HCT116 (cell line): ENCODE measurements at regions not wholly inside any gene's neighbourhood (a gene's known extent, or its start where the extent isn't known, plus 50 kb on each side); places are given as distances from the start of the nearest gene placed in this dataset.

Experiments
- ATAC-seq: fragments of 200-7000 bp; cut with Tn5 transposase; 2 replicates; pipeline ENCODE4 v1.9.1; 2020; ENCODE audit warnings: mild to moderate bottlenecking, moderate library complexity
- BruUV-seq: library from RNA; stranded (reverse); fragments of 400-500 nt; replicated peaks from 2 replicates; lab custom pipeline; 2021; lab: Mats Ljungman, UMichigan
- CTCF ChIA-PET: fragments of 300-600 bp; sonication (Branson Sonifier 250); formaldehyde crosslinking; loops from one replicate; lab custom pipeline; 2021; ENCODE audit warnings: antibody characterized with exemption; lab: Charles Lee
- POLR2A ChIA-PET: fragments of 300-600, 350-600 bp; sonication (Branson Sonifier 250); formaldehyde crosslinking; loops from one replicate; lab custom pipeline; 2021; ENCODE audit warnings: antibody characterized with exemption; lab: Charles Lee
- RAD21 ChIA-PET, 2 experiments: fragments of 300-600 bp; sonication (Branson Sonifier 250); formaldehyde crosslinking; loops; one replicate each; lab custom pipeline; 2023; ENCODE audit warnings: low total read pairs in 2 of 2; ENCODE audit not compliant: uncharacterized antibody in 2 of 2, unreplicated experiment in 2 of 2, low non-redundant PET in 1 of 2; lab: Charles Lee
- DNase-seq: peaks from one replicate; pipeline ENCODE4 v3.0.0-alpha.2; 2010; ENCODE audit warnings: low read depth, low spot score
- H2AFZ ChIP-seq: fragments of 200-600 bp; shearing (Covaris generic), sonication (generic); 2 replicates; pipeline ENCODE4 v1.6.1; 2017; ENCODE audit warnings: low read depth, mixed run types, mixed read lengths, antibody characterized with exemption, low read length; ENCODE audit not compliant: poor library complexity, severe bottlenecking
- H3K27ac ChIP-seq: 2 replicates; pipeline ENCODE4 v1.5.1; 2012; ENCODE audit warnings: low read depth, low read length
- H3K27me3 ChIP-seq: fragments of 200-600 bp; sonication (generic); 2 replicates; pipeline ENCODE4 v1.6.1; 2016; ENCODE audit warnings: mixed run types, low read length, mixed read lengths; ENCODE audit not compliant: insufficient read depth
- H3K36me3 ChIP-seq, 2 experiments: fragments of 200-500 bp in 1 of 2; fragments of 200-600 bp in 1 of 2; sonication (Bioruptor generic) in 1 of 2; sonication (generic) in 1 of 2; 2 replicates each; pipeline versions ENCODE4 v1.5.1 to v1.6.1; 2014 to 2016; ENCODE audit warnings: low read length in 2 of 2, inconsistent platforms in 1 of 2, mixed read lengths in 1 of 2, mixed run types in 1 of 2; ENCODE audit not compliant: insufficient read depth in 2 of 2, control insufficient read depth in 1 of 2
- H3K4me1 ChIP-seq, 2 experiments: fragments of 200-600 bp in 1 of 2; sonication (generic) in 1 of 2; 2 replicates each; pipeline versions ENCODE4 v1.5.1 to v1.6.1; 2012 to 2017; ENCODE audit warnings: low read length in 2 of 2, inconsistent platforms in 1 of 2, mild to moderate bottlenecking in 1 of 2, mixed read lengths in 1 of 2, mixed run types in 1 of 2, moderate library complexity in 1 of 2; ENCODE audit not compliant: insufficient read depth in 2 of 2, control insufficient read depth in 1 of 2
- H3K4me2 ChIP-seq: fragments of 200-600 bp; sonication (generic); 2 replicates; pipeline ENCODE4 v1.6.1; 2017; ENCODE audit warnings: mixed run types, low read length, mixed read lengths
- H3K4me3 ChIP-seq, 2 experiments: fragments of 200-600 bp in 1 of 2; sonication (generic) in 1 of 2; replicated peaks in 1 of 2; 2 replicates each; pipeline ENCODE4 v1.5.1; 2011 to 2016; ENCODE audit warnings: low read length in 2 of 2, control low read depth in 1 of 2, low read depth in 1 of 2, mild to moderate bottlenecking in 1 of 2, mixed read lengths in 1 of 2, mixed run types in 1 of 2
- H3K79me2 ChIP-seq: fragments of 200-600 bp; sonication (generic); 2 replicates; pipeline ENCODE4 v1.6.1; 2017; ENCODE audit warnings: mild to moderate bottlenecking, mixed run types, low read length, moderate library complexity, mixed read lengths; ENCODE audit not compliant: insufficient read depth
- H3K9ac ChIP-seq: fragments of 200-600 bp; sonication (generic); 2 replicates; pipeline ENCODE4 v1.6.1; 2016; ENCODE audit warnings: low read length, mixed read lengths
- H3K9me2 ChIP-seq: fragments of 200-600 bp; sonication (generic), shearing (Covaris generic); 2 replicates; pipeline ENCODE4 v1.6.1; 2017; ENCODE audit warnings: mixed run types, mild to moderate bottlenecking, moderate library complexity; ENCODE audit not compliant: insufficient read depth
- H3K9me3 ChIP-seq, 2 experiments: fragments of 200-500 bp in 1 of 2; fragments of 200-600 bp in 1 of 2; sonication (Bioruptor generic) in 1 of 2; sonication (generic) in 1 of 2; 2 replicates each; pipeline ENCODE4 v1.6.1; 2014 to 2017; ENCODE audit warnings: low read length in 2 of 2, mixed read lengths in 2 of 2, inconsistent platforms in 1 of 2, low read depth in 1 of 2, mild to moderate bottlenecking in 1 of 2, mixed run types in 1 of 2, moderate library complexity in 1 of 2; ENCODE audit not compliant: control insufficient read depth in 1 of 2, insufficient read depth in 1 of 2
- H4K20me1 ChIP-seq: fragments of 200-600 bp; sonication (generic), shearing (Covaris generic); 2 replicates; pipeline ENCODE4 v1.6.1; 2017; ENCODE audit warnings: mixed run types, mild to moderate bottlenecking, moderate library complexity; ENCODE audit not compliant: insufficient read depth
- ATF3 ChIP-seq: IDR thresholded peaks from 2 replicates; pipeline ENCODE4 v1.6.1; 2012
- CBX3 ChIP-seq: IDR thresholded peaks from 2 replicates; pipeline ENCODE4 v1.6.1; 2012; ENCODE audit warnings: low read depth
- CEBPB ChIP-seq: IDR thresholded peaks from 2 replicates; pipeline ENCODE4 v1.6.1; 2012; ENCODE audit warnings: low read depth
- CTCF ChIP-seq, 3 experiments: fragments of 200-600 bp in 1 of 3; sonication (generic) in 1 of 3; IDR thresholded peaks in 2 of 3; conservative IDR thresholded peaks in 1 of 3; 2 replicates each; pipeline ENCODE4 v1.5.1; 2012 to 2017; ENCODE audit warnings: low read depth in 2 of 3, low read length in 2 of 3, antibody characterized with exemption in 1 of 3, borderline replicate concordance in 1 of 3, control low read depth in 1 of 3, mild to moderate bottlenecking in 1 of 3, mixed read lengths in 1 of 3, mixed run types in 1 of 3, moderate library complexity in 1 of 3; ENCODE audit not compliant: insufficient read depth in 1 of 3
- EZH2 ChIP-seq: fragments of 200-600 bp; sonication (generic); IDR thresholded peaks from 2 replicates; pipeline ENCODE4 v1.6.1; 2017; ENCODE audit warnings: antibody characterized with exemption, mixed run types
- EZH2phosphoT487 ChIP-seq: fragments of 200-600 bp; IDR thresholded peaks from 2 replicates; pipeline ENCODE4 v1.6.1; 2018; ENCODE audit warnings: antibody characterized with exemption, borderline replicate concordance
- FOSL1 ChIP-seq: IDR thresholded peaks from 2 replicates; pipeline ENCODE4 v1.6.1; 2012; ENCODE audit warnings: low read depth
- JUND ChIP-seq: IDR thresholded peaks from 2 replicates; pipeline ENCODE4 v1.6.1; 2012
- MAX ChIP-seq: IDR thresholded peaks from 2 replicates; pipeline ENCODE4 v1.6.1; 2012
- POLR2A ChIP-seq: IDR thresholded peaks from 2 replicates; pipeline ENCODE4 v1.7.0; 2011; ENCODE audit warnings: borderline replicate concordance; ENCODE audit not compliant: insufficient read depth, insufficient read length; ENCODE audit errors: extremely low read depth
- POLR2AphosphoS5 ChIP-seq: IDR thresholded peaks from 2 replicates; pipeline ENCODE4 v1.6.1; 2011; ENCODE audit warnings: mild to moderate bottlenecking, low read depth, low read length, moderate library complexity
- RAD21 ChIP-seq: IDR thresholded peaks from 2 replicates; pipeline ENCODE4 v1.6.1; 2012; ENCODE audit warnings: low read depth, mild to moderate bottlenecking
- SIN3A ChIP-seq: IDR thresholded peaks from 2 replicates; pipeline ENCODE4 v1.6.1; 2012; ENCODE audit warnings: low read depth
- YY1 ChIP-seq: IDR thresholded peaks from 2 replicates; pipeline ENCODE4 v1.6.1; 2011; ENCODE audit warnings: low read length, low read depth, moderate library complexity, mild to moderate bottlenecking; ENCODE audit not compliant: insufficient replicate concordance; ENCODE audit errors: extremely low read depth
- ZFX ChIP-seq: fragments of 450-650 bp; IDR thresholded peaks from 2 replicates; pipeline ENCODE4 v1.6.1; 2017
- ZNF274 ChIP-seq: fragments of 200-500 bp; sonication (Bioruptor generic); IDR thresholded peaks from 2 replicates; pipeline ENCODE4 v1.6.1; 2014; ENCODE audit warnings: mild to moderate bottlenecking, low read depth, low read length, inconsistent platforms
- intact Hi-C: fragments of 100-400 bp; cut with micrococcal nuclease; formaldehyde crosslinking; loops from 2 replicates; pipeline ENCODE4 v1.10.0; 2022

- Histone ChIP-seq H3K9me3 (peaks cover 21 to 40% of the 10 kb centered on the region in 2 experiments; a peak in 2 of 4 replicates), H3K79me2 (no peaks in the 10 kb centered on the region), H3K27me3 (no peaks in the 10 kb centered on the region), H3K9ac (no peak overlapping the region), H3K4me1 (no peaks in the 10 kb centered on the region), H3K27ac (no peak overlapping the region), H3K4me2 (no peak overlapping the region), H4K20me1 (no peaks in the 10 kb centered on the region), H2AFZ (no peak overlapping the region), H3K4me3 (no peak overlapping the region), H3K9me2 (no peaks in the 10 kb centered on the region), H3K36me3 (no peaks in the 10 kb centered on the region)
- TF ChIP-seq CTCF (IDR thresholded peaks at IDR 0.05 in 2 of 3, conservative IDR thresholded peaks at IDR 0.05 in 1 of 3; ENCODE audit: borderline replicate concordance in 1 of 3, insufficient read depth in 1 of 3, low read depth in 2 of 3, low read length in 2 of 3) = no peak
- CTCF ChIA-PET = no interaction called here
- no TSS peak for BruUV-seq
- intact Hi-C loops = no loop called here
- no peak for DNase-seq
- POLR2A ChIA-PET = no interaction called here
- RAD21 ChIA-PET = no interaction called here
- ATAC-seq = no peak
These were observed 757.2 kb downstream of the GALR1 start for GRCh38 chr18:78006774-78007260.

GRCh38 chr18:78010363-78010762, 760.7 kb downstream of the GALR1 start:
- no TSS peak for BruUV-seq

More at GRCh38 chr18:78010363-78010762, 760.7 kb downstream of the GALR1 start:
- no peaks in the 10 kb centered on the region for H3K27me3 ChIP-seq
- ChIA-PET RAD21 (no interaction called here), POLR2A (no interaction called here)
- H4K20me1 ChIP-seq = no peaks in the 10 kb centered on the region
- no peak overlapping the region for H2AFZ ChIP-seq
- H3K9me3 ChIP-seq = peaks cover 8 to 30% of the 10 kb centered on the region in 2 experiments; a peak in 2 of 4 replicates
- no peak for ATAC-seq
- no peak overlapping the region for H3K4me3 ChIP-seq
- no peaks in the 10 kb centered on the region for H3K4me1 ChIP-seq
- no peak overlapping the region for H3K27ac ChIP-seq
- no peaks in the 10 kb centered on the region for H3K9me2 ChIP-seq
- H3K79me2 ChIP-seq = no peaks in the 10 kb centered on the region
- TF ChIP-seq ZFX (no peak), EZH2phosphoT487 (no peak), SIN3A (no peak), CTCF (IDR thresholded peaks at IDR 0.05 in 2 of 3, conservative IDR thresholded peaks at IDR 0.05 in 1 of 3; ENCODE audit: borderline replicate concordance in 1 of 3, insufficient read depth in 1 of 3, low read depth in 2 of 3, low read length in 2 of 3) (no peak), POLR2AphosphoS5 (no peak), CBX3 (no peak), ZNF274 (no peak), MAX (no peak), FOSL1 (no peak), EZH2 (no peak), RAD21 (no peak), ATF3 (no peak), CEBPB (no peak), POLR2A (no peak), YY1 (no peak), JUND (no peak)
- TF ChIP-seq, all 23 proteins: peak for 0
- no peak for DNase-seq
- H3K4me2 ChIP-seq = no peak overlapping the region
- no peak overlapping the region for H3K9ac ChIP-seq
- no peaks in the 10 kb centered on the region for H3K36me3 ChIP-seq
- CTCF ChIA-PET = no interaction called here
- intact Hi-C loops = no loop called here
